Spleen (tissue), 11 donors: ENCODE measurements at regions not wholly inside any gene's neighbourhood (a gene's known extent, or its start where the extent isn't known, plus 50 kb on each side); places are given as distances from the start of the nearest gene placed in this dataset.

Experiments
- DNase-seq: peaks from one replicate; pipeline ENCODE4 v3.0.0-alpha.2; 2020
- H3K27ac ChIP-seq, 8 donors: fragments of 200-600 bp; sonication (generic) in 7 of 8; 1 replicate in 4 of 8; 2 replicates in 4 of 8; pipeline versions ENCODE4 v1.5.0 to v1.8.0; 2016 to 2021; ENCODE audit warnings: inconsistent platforms in 4 of 8, mild to moderate bottlenecking in 4 of 8, moderate library complexity in 1 of 8
- H3K27me3 ChIP-seq, 7 donors: fragments of 200-600 bp; sonication (generic) in 6 of 7; replicated peaks in 1 of 7; 1 replicate in 4 of 7; 2 replicates in 3 of 7; pipeline versions ENCODE4 v1.5.0 to v1.8.0; 2016 to 2021; ENCODE audit warnings: inconsistent platforms in 3 of 7, mild to moderate bottlenecking in 1 of 7
- H3K36me3 ChIP-seq, 6 donors: fragments of 200-600 bp; sonication (generic) in 5 of 6; 1 replicate in 4 of 6; 2 replicates in 2 of 6; pipeline versions ENCODE4 v1.5.0 to v1.8.0; 2016 to 2021; ENCODE audit warnings: inconsistent platforms in 2 of 6
- H3K4me1 ChIP-seq, 6 donors: fragments of 200-600 bp; sonication (generic) in 5 of 6; 1 replicate in 3 of 6; 2 replicates in 3 of 6; pipeline versions ENCODE4 v1.5.0 to v1.8.0; 2016 to 2021; ENCODE audit warnings: inconsistent platforms in 3 of 6
- H3K4me3 ChIP-seq, 8 donors: fragments of 200-600 bp; sonication (generic) in 7 of 8; 1 replicate in 4 of 8; 2 replicates in 4 of 8; pipeline versions ENCODE4 v1.5.0 to v1.8.0; 2016 to 2021; ENCODE audit warnings: inconsistent platforms in 4 of 8, mild to moderate bottlenecking in 4 of 8, moderate library complexity in 2 of 8
- H3K9me3 ChIP-seq, 8 donors: fragments of 200-600 bp; sonication (generic) in 7 of 8; 1 replicate in 4 of 8; 2 replicates in 4 of 8; pipeline versions ENCODE4 v1.5.0 to v1.8.0; 2016 to 2021; ENCODE audit warnings: inconsistent platforms in 4 of 8
- POLR2A ChIP-seq, 3 donors: fragments of 450-650 bp; IDR thresholded peaks; one replicate each; pipeline ENCODE4 v1.5.1; 2017; ENCODE audit warnings: antibody characterized with exemption in 3 of 3, mild to moderate bottlenecking in 1 of 3
- POLR2AphosphoS5 ChIP-seq, 3 donors: sonication (generic); formaldehyde crosslinking; IDR thresholded peaks; one replicate each; pipeline ENCODE4 v1.5.1; 2017; ENCODE audit warnings: antibody characterized with exemption in 3 of 3
- WGBS, 5 donors: extraction: QIAGEN DNeasy Blood & Tissue Kit in 3 of 5; methylation state at CpG; one replicate each; pipeline versions ENCODE4 v1.1.5 to v1.1.7; 2013 to 2018; 5-methylcytosine and 5-hydroxymethylcytosine counted together
- intact Hi-C: fragments of 100-400 bp; cut with DNase I; formaldehyde crosslinking; loops from one replicate; pipeline ENCODE4 v1.15.0; 2023; ENCODE audit warnings: low total_unique reads
- TF ChIP-seq, protein P1 (sequence below), 11 experiments: fragments of 200-600 bp in 7 of 11; fragments of 450-650 bp in 4 of 11; sonication (generic) in 4 of 11; IDR thresholded peaks in 8 of 11; conservative IDR thresholded peaks in 3 of 11; 1 replicate in 7 of 11; 2 replicates in 4 of 11; pipeline versions ENCODE4 v1.4.0 to v1.8.0; 2016 to 2021; ENCODE audit warnings: antibody characterized with exemption in 11 of 11, inconsistent platforms in 4 of 11, mild to moderate bottlenecking in 1 of 11
- donor health status: healthy with polysubstance abuse.
- donor health status: DM: no; HTN: no; CAD: no; lungs with moderate emphysema.
- donor health status: DM: no; HTN: no; CAD: no.
- donor health status: Bipolar disorder and iron deficiency.
- donor health status: healthy.
- donor health status: DM: no; HTN: no; CAD: no.
- donor health status: DM: yes; HTN: yes; CAD: no.

DNA sequence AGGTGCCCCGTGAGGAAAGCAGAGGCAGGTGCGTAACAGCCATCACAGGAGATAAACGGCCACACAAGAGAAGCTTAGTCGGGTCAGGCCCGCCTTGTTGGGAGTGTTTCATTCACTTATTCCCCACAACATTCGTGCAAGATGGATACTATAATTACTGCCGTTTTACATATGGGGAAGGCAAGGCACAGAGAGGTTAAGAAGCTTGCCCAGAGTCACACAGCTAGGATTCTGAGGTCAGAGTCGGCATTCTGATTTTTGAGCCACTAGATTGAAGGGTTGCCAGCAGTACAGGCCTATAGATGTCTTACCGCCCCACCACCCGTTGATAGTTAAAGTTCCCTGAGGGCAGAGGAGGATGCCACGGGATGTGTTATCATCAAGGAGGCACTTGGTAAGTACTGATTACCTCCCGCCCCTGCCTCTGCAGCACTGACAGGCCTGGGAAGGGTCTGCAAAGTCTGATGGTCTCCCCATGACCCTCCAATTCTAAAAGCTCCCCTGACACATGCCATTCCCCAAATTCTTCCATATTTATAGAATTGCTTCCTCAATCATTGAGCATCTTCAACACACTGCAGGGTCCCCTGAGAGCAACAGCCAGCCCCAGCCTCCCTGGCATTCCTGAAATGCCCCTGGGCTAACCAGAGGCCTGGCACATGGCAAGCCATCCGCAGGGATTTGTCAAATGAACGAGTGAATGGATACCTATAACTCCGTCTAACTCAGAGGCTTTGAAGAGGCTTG lies 74.7 kb upstream of the CLDN14 start:
- 82 to 87% (median 84%) methylated on average over 15 of the region's 15 CpGs for WGBS, 5 donors
- Histone ChIP-seq H3K4me1 (no peaks in the 10 kb centered on the region), H3K9me3 (peaks cover 0 to 8% (median 0%) of the 10 kb centered on the region in 8 donors), H3K4me3 (no peak overlapping the region), H3K36me3 (no peaks in the 10 kb centered on the region), H3K27me3 (peaks cover 0 to 15% (median 0%) of the 10 kb centered on the region in 7 donors), H3K27ac (no peak overlapping the region)
- TF ChIP-seq POLR2A (IDR thresholded peaks at IDR 0.05) (no peak), POLR2AphosphoS5 (IDR thresholded peaks at IDR 0.05) (no peak)
- TF ChIP-seq, protein P1, sequence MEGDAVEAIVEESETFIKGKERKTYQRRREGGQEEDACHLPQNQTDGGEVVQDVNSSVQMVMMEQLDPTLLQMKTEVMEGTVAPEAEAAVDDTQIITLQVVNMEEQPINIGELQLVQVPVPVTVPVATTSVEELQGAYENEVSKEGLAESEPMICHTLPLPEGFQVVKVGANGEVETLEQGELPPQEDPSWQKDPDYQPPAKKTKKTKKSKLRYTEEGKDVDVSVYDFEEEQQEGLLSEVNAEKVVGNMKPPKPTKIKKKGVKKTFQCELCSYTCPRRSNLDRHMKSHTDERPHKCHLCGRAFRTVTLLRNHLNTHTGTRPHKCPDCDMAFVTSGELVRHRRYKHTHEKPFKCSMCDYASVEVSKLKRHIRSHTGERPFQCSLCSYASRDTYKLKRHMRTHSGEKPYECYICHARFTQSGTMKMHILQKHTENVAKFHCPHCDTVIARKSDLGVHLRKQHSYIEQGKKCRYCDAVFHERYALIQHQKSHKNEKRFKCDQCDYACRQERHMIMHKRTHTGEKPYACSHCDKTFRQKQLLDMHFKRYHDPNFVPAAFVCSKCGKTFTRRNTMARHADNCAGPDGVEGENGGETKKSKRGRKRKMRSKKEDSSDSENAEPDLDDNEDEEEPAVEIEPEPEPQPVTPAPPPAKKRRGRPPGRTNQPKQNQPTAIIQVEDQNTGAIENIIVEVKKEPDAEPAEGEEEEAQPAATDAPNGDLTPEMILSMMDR (IDR thresholded peaks at IDR 0.05 in 8 of 11, conservative IDR thresholded peaks at IDR 0.05 in 3 of 11), result no peak
- DNase-seq, result no peak
- intact Hi-C loops, result no loop called here

DNA sequence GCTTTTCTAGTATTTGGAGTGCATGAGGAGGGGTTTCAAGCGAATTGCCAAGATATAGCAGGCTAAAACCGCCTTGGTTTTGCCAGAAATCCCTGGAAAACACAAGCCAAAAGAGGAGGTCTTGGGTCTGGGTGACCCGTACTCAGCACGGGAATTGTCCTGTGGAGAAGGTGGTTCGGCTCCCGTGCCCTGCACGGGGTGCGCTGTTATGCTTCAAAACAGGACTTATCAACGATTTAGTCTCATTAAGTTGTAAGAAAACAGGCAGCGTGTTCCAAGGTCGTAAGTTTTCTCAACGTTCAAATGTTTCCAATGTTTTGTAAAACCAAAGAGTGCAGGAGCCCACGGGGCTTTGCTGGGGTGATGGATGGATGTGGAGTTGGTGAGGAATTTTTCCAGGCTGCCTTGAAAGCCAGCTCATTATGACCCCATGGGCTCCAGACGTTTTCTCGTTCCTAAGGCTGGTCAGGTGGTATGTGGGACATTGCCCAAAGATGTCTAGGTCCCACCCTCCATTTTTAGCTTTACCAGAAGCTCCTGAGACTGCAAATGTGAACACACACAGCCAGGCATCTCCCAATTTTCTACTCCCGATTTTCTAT lies 75.4 kb upstream of the CLDN14 start:
- Histone ChIP-seq H3K4me3 (no peak overlapping the region), H3K4me1 (no peaks in the 10 kb centered on the region), H3K27me3 (peaks cover 0 to 15% (median 0%) of the 10 kb centered on the region in 7 donors), H3K27ac (no peak overlapping the region), H3K36me3 (no peaks in the 10 kb centered on the region), H3K9me3 (peaks cover 0 to 8% (median 0%) of the 10 kb centered on the region in 8 donors)
- TF ChIP-seq POLR2A (IDR thresholded peaks at IDR 0.05) (no peak), POLR2AphosphoS5 (IDR thresholded peaks at IDR 0.05) (no peak)
- TF ChIP-seq, protein P1 (IDR thresholded peaks at IDR 0.05 in 8 of 11, conservative IDR thresholded peaks at IDR 0.05 in 3 of 11), result no peak
- 71 to 80% (median 76%) methylated on average over 16 of the region's 16 CpGs for WGBS, 5 donors
- intact Hi-C loops, result no loop called here
- DNase-seq, result no peak

DNA sequence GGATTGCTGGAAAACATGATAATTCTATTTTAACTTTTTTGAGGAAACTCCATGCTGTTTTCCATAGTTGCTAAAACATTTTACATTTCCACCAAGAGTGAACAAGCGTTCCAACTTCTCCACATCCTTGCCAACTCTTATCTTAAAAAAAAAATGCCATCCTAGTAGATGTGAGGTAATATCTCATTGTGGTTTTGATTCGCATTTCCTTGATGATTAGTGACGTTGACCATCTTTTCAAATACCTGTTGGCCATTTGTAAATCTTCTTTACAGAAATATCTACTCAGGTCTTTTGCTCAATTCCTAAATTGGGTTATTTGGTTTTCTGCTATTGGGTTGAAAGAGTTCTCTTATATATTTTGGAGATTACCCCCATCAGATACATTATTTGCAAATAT lies 77.4 kb upstream of the CLDN14 start:
- DNase-seq, result no peak
- TF ChIP-seq POLR2AphosphoS5 (IDR thresholded peaks at IDR 0.05), result no peak
- TF ChIP-seq POLR2A (IDR thresholded peaks at IDR 0.05), result no peak
- TF ChIP-seq, protein P1 (IDR thresholded peaks at IDR 0.05 in 8 of 11, conservative IDR thresholded peaks at IDR 0.05 in 3 of 11), result no peak
- Histone ChIP-seq H3K9me3 (peaks cover 0 to 8% (median 0%) of the 10 kb centered on the region in 8 donors), H3K27ac (no peak overlapping the region), H3K4me3 (no peak overlapping the region), H3K27me3 (no peaks in the 10 kb centered on the region), H3K4me1 (no peaks in the 10 kb centered on the region), H3K36me3 (no peaks in the 10 kb centered on the region)
- intact Hi-C loops, result no loop called here
- 70 to 85% (median 76%) methylated on average over 3 of the region's 3 CpGs for WGBS, 5 donors

DNA sequence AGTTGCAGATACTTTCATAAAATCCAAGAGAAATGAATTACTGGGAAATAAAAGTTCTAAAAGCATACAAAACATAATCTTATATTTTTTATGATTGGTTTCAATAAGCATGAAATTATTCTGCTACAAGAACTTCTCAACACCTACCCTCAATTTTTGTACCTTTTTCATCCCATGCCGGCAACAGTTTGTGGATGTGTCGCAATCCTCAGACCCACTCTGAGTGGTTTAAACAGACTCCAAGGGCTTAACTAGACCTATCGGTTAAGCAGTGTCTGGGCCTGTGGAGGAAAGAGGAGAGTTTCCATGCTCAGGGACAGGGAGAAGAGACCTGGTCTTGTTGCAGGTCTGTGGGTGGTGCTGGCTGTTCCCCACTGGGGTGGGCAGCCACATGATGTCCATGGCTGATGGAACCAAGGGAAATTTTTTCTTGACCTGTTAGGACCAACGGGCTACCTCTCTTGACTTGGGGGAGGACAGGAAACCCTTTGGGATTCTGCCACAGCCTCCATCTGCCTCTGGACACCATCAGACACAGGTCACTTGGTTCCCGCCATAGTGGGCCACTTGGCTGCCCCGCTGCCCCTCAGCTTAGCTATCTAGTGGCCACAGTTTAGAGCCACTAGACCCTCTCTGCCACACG lies 81.1 kb upstream of the CLDN14 start:
- WGBS, 5 donors, result 74 to 93% (median 83%) methylated on average over 7 of the region's 7 CpGs
- TF ChIP-seq POLR2AphosphoS5 (IDR thresholded peaks at IDR 0.05), result no peak
- TF ChIP-seq POLR2A (IDR thresholded peaks at IDR 0.05), result no peak
- TF ChIP-seq, protein P1 (IDR thresholded peaks at IDR 0.05 in 8 of 11, conservative IDR thresholded peaks at IDR 0.05 in 3 of 11), result no peak
- H3K9me3 ChIP-seq, result peaks cover 0 to 8% (median 0%) of the 10 kb centered on the region in 8 donors
- H3K4me1 ChIP-seq, result no peaks in the 10 kb centered on the region
- no peak overlapping the region for H3K4me3 ChIP-seq
- H3K27me3 ChIP-seq, result peaks cover 0 to 13% (median 0%) of the 10 kb centered on the region in 7 donors
- intact Hi-C loops, result no loop called here
- DNase-seq, result no peak
- no peaks in the 10 kb centered on the region for H3K36me3 ChIP-seq
- no peak overlapping the region for H3K27ac ChIP-seq
